ENCODE measurements at regions not wholly inside any gene's neighbourhood (a gene's known extent, or its start where the extent isn't known, plus 50 kb on each side); places are given as distances from the start of the nearest gene placed in this dataset.

- intact Hi-C loops (cut with DNase I) = no loop called here
- ATAC-seq (no peak), DNase-seq (no peak)
Observed at GRCh38 chr18:45361125-45361851, 254.0 kb upstream of the SLC14A2 start.

DNA sequence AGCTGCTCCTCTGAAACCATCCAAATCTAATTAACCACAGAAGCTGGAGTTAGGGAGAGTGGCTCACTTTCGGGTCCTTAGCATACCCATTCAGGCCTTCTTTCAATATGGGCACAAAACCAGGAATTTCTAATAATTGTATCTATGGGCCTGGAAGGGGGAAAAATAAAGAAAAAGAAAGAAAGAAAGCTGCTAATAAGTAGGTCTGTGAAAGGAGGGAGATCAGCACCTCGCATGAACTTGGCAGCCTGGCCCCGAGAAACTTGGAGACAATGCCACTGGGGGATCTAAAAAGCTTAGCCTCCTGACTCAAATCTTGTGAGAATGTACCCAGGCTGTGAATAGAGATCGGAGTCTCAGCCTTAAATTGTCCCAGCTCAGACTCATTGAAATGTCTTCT lies 252.1 kb upstream of the SLC14A2 start:
- intact Hi-C loops (cut with DNase I) = no loop called here
- Histone ChIP-seq H3K27me3 (no peaks in the 10 kb centered on the region), H3K9me3 (no peaks in the 10 kb centered on the region), H3K4me3 (no peak overlapping the region), H3K4me1 (no peaks in the 10 kb centered on the region), H3K36me3 (no peaks in the 10 kb centered on the region), H3K27ac (no peak overlapping the region)
- DNase-seq (no peak), ATAC-seq (no peak)
- no peak for TF ChIP-seq CTCF (IDR thresholded peaks at IDR 0.05)

More at GRCh38 chr18:45361125-45361851, 254.0 kb upstream of the SLC14A2 start:
- TF ChIP-seq CTCF (IDR thresholded peaks at IDR 0.05) = no peak
- H3K36me3 ChIP-seq = no peaks in the 10 kb centered on the region
- H3K9me3 ChIP-seq = no peaks in the 10 kb centered on the region
- H3K27ac ChIP-seq = no peak overlapping the region
- H3K27me3 ChIP-seq = no peaks in the 10 kb centered on the region
- no peak overlapping the region for H3K4me3 ChIP-seq
- no peaks in the 10 kb centered on the region for H3K4me1 ChIP-seq

- ATAC-seq (no peak), DNase-seq (no peak)
- H3K27ac ChIP-seq = no peak overlapping the region
Observed at GRCh38 chr18:45365835-45366234, 249.4 kb upstream of the SLC14A2 start.

GRCh38 chr18:45370255-45371010 lies 244.8 kb upstream of the SLC14A2 start:
- H3K4me1 ChIP-seq = no peaks in the 10 kb centered on the region
- ATAC-seq (no peak), DNase-seq (peak in 1 of 4 donors; percentile 59)
- H3K27me3 ChIP-seq = no peaks in the 10 kb centered on the region
- no peaks in the 10 kb centered on the region for H3K36me3 ChIP-seq
- no peaks in the 10 kb centered on the region for H3K9me3 ChIP-seq
- intact Hi-C loops (cut with DNase I) = no loop called here
- no peak for TF ChIP-seq CTCF (IDR thresholded peaks at IDR 0.05)
- no peak overlapping the region for H3K4me3 ChIP-seq
- H3K27ac ChIP-seq = peak overlapping the region; percentile 26 to 37

More at GRCh38 chr18:45365835-45366234, 249.4 kb upstream of the SLC14A2 start:
- Histone ChIP-seq H3K4me3 (no peak overlapping the region), H3K9me3 (no peaks in the 10 kb centered on the region), H3K27me3 (no peaks in the 10 kb centered on the region), H3K4me1 (no peaks in the 10 kb centered on the region), H3K36me3 (no peaks in the 10 kb centered on the region)
- intact Hi-C loops (cut with DNase I) = no loop called here
- no peak for TF ChIP-seq CTCF (IDR thresholded peaks at IDR 0.05)

DNA sequence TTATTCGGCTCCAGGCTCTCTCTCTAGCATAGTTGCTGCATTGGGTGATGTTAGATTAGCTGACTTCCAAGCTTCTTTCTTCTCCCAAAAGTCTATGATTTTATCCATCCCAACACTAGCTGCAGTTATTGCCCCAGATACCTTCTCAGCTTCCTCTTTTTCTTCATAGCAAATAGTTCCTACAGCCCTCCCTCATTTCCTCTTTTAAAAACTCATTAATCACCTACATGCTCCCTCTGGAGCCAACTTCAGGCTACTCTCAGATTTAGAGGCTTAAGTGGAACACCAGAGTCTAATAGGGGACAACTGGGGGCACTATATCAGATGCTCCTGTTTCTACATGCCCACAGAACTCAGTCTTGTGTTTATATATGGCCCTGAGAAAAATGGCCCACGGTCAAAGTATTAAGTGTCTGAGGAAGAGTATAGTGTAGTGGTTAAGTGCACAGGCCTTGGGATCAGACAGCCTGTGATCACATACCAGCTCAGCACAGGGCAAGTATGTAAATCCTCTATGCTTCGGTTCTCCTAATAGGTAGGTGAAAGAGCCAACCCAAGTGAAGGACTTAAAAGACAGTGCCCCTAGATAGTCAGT lies 241.9 kb upstream of the SLC14A2 start:
- ATAC-seq = no peak
- no peak for TF ChIP-seq CTCF (IDR thresholded peaks at IDR 0.05)
- no peaks in the 10 kb centered on the region for H3K27me3 ChIP-seq
- no peak for DNase-seq
- H3K9me3 ChIP-seq = no peaks in the 10 kb centered on the region
- H3K4me3 ChIP-seq = no peak overlapping the region
- intact Hi-C loops (cut with DNase I) = no loop called here
- H3K27ac ChIP-seq = no peak overlapping the region
- H3K4me1 ChIP-seq = no peaks in the 10 kb centered on the region
- no peaks in the 10 kb centered on the region for H3K36me3 ChIP-seq
